BE2C (cell line): ENCODE measurements at regions not wholly inside any gene's neighbourhood (a gene's known extent, or its start where the extent isn't known, plus 50 kb on each side); places are given as distances from the start of the nearest gene placed in this dataset.

ENCODE experiments used
- DNase-seq: peaks from one replicate; pipeline ENCODE4 v3.0.0-alpha.2; 2020
- H3K27me3 ChIP-seq: fragments of 250-450 bp; sonication (Bioruptor Pico); 2 replicates; pipeline ENCODE4 v1.5.1; 2020; ENCODE audit warnings: mild to moderate bottlenecking
- H3K36me3 ChIP-seq: fragments of 250-450 bp; sonication (Bioruptor Pico); 2 replicates; pipeline ENCODE4 v1.5.1; 2020; ENCODE audit warnings: mild to moderate bottlenecking
- H3K4me1 ChIP-seq: fragments of 250-450 bp; sonication (Bioruptor Pico); 2 replicates; pipeline ENCODE4 v1.5.1; 2020
- H3K4me3 ChIP-seq: 2 replicates; pipeline ENCODE4 v1.5.1; 2011; ENCODE audit warnings: low read depth, low read length
- H3K9me3 ChIP-seq: fragments of 250-450 bp; sonication (Bioruptor Pico); 2 replicates; pipeline ENCODE4 v1.5.1; 2020
- TF ChIP-seq, protein P1 (sequence below): IDR thresholded peaks from 2 replicates; pipeline ENCODE4 v1.5.1; 2012; ENCODE audit warnings: mild to moderate bottlenecking, low read depth, low read length

DNA sequence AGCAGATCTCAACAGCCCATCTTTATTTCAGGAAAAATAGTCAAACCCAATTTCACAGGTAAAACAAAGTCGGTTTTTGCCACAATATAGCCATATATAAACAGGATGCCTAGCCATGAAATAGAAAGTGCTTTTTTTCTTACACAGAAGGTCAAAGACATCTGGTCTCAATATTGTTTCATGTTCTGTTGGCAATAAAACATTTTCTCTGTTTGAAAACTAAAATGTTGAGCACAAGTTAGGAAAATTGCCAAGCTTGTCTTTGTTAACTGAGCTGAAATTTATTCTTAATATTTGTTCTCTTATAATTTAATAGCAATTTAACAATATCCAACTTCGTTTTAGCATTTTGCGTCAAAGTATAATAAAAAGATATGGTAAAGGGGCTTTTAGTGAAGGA is 673.4 kb downstream of the DTWD2 start:
- H3K36me3 ChIP-seq, result no peaks in the 10 kb centered on the region
- TF ChIP-seq, protein P1, sequence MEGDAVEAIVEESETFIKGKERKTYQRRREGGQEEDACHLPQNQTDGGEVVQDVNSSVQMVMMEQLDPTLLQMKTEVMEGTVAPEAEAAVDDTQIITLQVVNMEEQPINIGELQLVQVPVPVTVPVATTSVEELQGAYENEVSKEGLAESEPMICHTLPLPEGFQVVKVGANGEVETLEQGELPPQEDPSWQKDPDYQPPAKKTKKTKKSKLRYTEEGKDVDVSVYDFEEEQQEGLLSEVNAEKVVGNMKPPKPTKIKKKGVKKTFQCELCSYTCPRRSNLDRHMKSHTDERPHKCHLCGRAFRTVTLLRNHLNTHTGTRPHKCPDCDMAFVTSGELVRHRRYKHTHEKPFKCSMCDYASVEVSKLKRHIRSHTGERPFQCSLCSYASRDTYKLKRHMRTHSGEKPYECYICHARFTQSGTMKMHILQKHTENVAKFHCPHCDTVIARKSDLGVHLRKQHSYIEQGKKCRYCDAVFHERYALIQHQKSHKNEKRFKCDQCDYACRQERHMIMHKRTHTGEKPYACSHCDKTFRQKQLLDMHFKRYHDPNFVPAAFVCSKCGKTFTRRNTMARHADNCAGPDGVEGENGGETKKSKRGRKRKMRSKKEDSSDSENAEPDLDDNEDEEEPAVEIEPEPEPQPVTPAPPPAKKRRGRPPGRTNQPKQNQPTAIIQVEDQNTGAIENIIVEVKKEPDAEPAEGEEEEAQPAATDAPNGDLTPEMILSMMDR, result no peak
- H3K4me3 ChIP-seq, result no peak overlapping the region
- no peaks in the 10 kb centered on the region for H3K27me3 ChIP-seq
- H3K4me1 ChIP-seq, result no peaks in the 10 kb centered on the region
- no peak for DNase-seq
- no peaks in the 10 kb centered on the region for H3K9me3 ChIP-seq

DNA sequence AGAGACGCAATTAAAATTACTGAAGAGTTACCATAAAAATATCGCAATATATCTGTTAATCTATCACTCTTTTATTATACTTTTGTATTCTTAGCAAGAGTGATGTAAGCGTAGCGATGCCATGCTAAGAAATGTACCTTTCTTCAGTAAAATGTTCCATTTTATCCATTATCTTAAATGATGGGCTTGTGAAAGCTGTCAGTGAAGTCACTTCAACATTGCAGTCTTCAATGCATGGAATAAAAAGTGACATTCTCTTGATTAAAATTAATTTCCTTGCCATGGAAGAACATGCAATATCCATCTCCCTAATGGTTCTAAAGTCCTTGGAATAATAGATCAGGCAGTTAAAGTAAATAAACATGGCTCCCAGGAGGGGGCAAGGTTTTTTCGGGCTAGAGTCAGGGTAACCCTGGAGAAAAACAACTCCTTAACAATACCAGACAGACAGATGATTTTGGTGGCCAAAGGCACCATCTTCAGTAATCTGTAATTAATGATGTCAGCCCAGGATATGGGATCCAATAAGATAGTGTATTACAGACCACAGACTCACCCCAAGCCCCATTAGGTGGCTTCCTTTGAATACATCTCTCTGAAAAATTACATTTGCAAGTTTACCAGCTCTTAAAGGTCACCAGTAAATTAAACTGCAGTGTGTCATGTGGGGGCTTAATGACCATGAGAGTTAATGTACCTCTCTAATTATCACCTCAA is 677.1 kb downstream of the DTWD2 start:
- no peaks in the 10 kb centered on the region for H3K36me3 ChIP-seq
- H3K4me1 ChIP-seq, result no peaks in the 10 kb centered on the region
- H3K9me3 ChIP-seq, result no peaks in the 10 kb centered on the region
- DNase-seq, result no peak
- H3K4me3 ChIP-seq, result no peak overlapping the region
- TF ChIP-seq, protein P1, result no peak
- H3K27me3 ChIP-seq, result no peaks in the 10 kb centered on the region

DNA sequence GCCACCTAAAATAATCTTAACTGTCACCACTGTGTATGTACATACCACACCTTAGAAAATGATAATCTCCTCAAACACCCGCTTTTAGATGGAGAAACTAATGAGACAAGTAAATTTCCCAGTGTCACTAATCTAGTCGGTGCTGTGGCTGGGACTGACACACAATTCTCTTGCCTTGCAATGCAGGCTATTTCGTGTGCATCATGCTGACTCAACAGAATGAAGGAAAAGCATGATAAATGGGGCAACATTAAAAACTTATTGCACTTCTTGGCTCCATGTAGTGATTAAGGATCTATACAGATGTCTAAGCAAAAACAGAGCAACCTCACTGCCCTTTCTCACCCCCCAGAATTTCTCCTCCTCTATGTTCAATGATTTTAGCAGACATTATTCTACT is 677.9 kb downstream of the DTWD2 start:
- Histone ChIP-seq H3K27me3 (no peaks in the 10 kb centered on the region), H3K9me3 (no peaks in the 10 kb centered on the region)
- TF ChIP-seq, protein P1, result no peak

DNA sequence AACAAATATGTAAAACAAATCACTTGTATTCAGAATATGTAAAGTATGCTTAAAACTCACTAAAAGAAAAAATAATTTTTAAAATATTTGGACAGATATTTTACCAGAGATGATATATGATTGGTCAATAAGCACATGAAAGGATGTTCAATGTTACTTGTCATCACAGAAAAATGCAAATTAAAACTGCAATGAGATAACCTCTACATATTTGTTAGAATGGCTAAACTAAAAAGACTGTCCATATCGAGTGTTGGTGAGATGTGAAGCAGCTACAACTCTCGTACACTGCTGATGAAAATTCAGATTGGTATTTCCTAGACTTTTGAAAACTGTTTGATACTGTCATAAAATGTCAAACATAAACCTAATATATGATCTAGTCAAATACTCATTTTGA is 685.1 kb downstream of the DTWD2 start:
- no peaks in the 10 kb centered on the region for H3K9me3 ChIP-seq
- no peaks in the 10 kb centered on the region for H3K27me3 ChIP-seq
- TF ChIP-seq, protein P1, result no peak
- no peaks in the 10 kb centered on the region for H3K4me1 ChIP-seq
- no peak overlapping the region for H3K4me3 ChIP-seq
- no peak for DNase-seq
- H3K36me3 ChIP-seq, result no peaks in the 10 kb centered on the region

More for the DNA sequence above, 677.9 kb downstream of the DTWD2 start:
- no peak for DNase-seq
- Histone ChIP-seq H3K36me3 (no peaks in the 10 kb centered on the region), H3K4me1 (no peaks in the 10 kb centered on the region), H3K4me3 (no peak overlapping the region)

DNA sequence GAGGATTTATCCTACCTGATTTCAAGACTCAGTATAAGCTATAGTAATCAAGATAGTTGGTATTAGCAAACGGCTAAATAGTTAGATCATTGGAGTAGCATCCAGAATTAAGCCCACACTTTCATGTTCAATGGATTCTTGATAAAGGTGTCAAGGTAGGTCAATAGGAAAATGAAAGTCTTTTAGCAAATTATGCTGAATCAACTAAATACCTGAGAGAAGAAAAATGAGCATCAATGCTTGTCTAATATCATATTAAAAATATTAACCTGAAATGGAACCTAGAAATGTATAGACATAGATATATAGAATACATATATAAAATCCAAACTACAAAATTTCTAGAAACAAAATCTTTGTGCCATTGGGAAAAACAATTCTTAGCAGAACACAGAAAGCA is 685.6 kb downstream of the DTWD2 start:
- Histone ChIP-seq H3K9me3 (no peaks in the 10 kb centered on the region), H3K4me3 (no peak overlapping the region), H3K36me3 (no peaks in the 10 kb centered on the region), H3K4me1 (no peaks in the 10 kb centered on the region), H3K27me3 (no peaks in the 10 kb centered on the region)
- TF ChIP-seq, protein P1, result no peak
- DNase-seq, result no peak

DNA sequence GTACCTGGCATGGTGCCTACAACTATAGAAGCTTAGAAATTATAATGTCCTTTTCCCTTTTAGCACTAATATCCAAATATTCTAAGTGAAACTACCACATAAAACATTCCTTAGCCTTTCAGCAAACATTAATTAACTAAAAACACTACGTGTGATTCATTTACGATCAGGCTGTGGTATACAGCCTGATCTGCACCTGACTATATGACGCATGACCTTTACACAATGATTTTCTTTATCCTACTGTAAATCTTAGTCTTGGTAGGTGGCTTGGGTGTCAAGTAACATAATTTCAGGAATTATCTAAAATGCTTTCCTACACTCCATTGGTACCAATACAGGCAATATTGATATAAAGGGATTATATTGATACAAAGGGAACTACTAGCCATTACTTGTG is 686.7 kb downstream of the DTWD2 start:
- Histone ChIP-seq H3K4me3 (no peak overlapping the region), H3K9me3 (no peaks in the 10 kb centered on the region), H3K4me1 (no peaks in the 10 kb centered on the region), H3K36me3 (no peaks in the 10 kb centered on the region), H3K27me3 (no peaks in the 10 kb centered on the region)
- no peak for DNase-seq
- TF ChIP-seq, protein P1, result no peak
